Fibroblast of lung (primary cell): ENCODE measurements at regions not wholly inside any gene's neighbourhood (a gene's known extent, or its start where the extent isn't known, plus 50 kb on each side); places are given as distances from the start of the nearest gene placed in this dataset.

Experiments used
- DNase-seq, 2 donors: peaks; one replicate each; pipeline versions ENCODE4 v3.0.0 to v3.0.0-alpha.2; 2010; ENCODE audit warnings: low read depth in 2 of 2
- H2AFZ ChIP-seq: 2 replicates; pipeline ENCODE4 v1.5.1; 2012; ENCODE audit warnings: low read length, control low read depth, inconsistent platforms
- H3K27ac ChIP-seq: 2 replicates; pipeline ENCODE4 v1.5.1; 2011; ENCODE audit warnings: low read length, control low read depth; ENCODE audit not compliant: insufficient read depth
- H3K27me3 ChIP-seq: 2 replicates; pipeline ENCODE4 v1.5.1; 2011; ENCODE audit warnings: mild to moderate bottlenecking, low read length; ENCODE audit not compliant: control insufficient read depth, insufficient read depth
- H3K36me3 ChIP-seq: 2 replicates; pipeline ENCODE4 v1.5.1; 2011; ENCODE audit warnings: low read length; ENCODE audit not compliant: control insufficient read depth, insufficient read depth
- H3K4me1 ChIP-seq: 2 replicates; pipeline ENCODE4 v1.5.1; 2011; ENCODE audit warnings: low read length; ENCODE audit not compliant: control insufficient read depth, insufficient read depth; ENCODE audit errors: extremely low read depth
- H3K4me2 ChIP-seq: 2 replicates; pipeline ENCODE4 v1.5.1; 2011; ENCODE audit warnings: low read length, control low read depth; ENCODE audit not compliant: insufficient read depth; ENCODE audit errors: extremely low read depth
- H3K4me3 ChIP-seq, 4 experiments: fragments of 200-600 bp in 1 of 4; sonication (generic) in 1 of 4; replicated peaks in 1 of 4; 2 replicates each; pipeline ENCODE4 v1.5.1; 2011 to 2016; ENCODE audit warnings: low read length in 4 of 4, low read depth in 3 of 4, mild to moderate bottlenecking in 3 of 4, control low read depth in 2 of 4, inconsistent platforms in 1 of 4, mixed read lengths in 1 of 4; ENCODE audit not compliant: insufficient read depth in 1 of 4; ENCODE audit errors: control extremely low read depth in 1 of 4
- H3K79me2 ChIP-seq: 2 replicates; pipeline ENCODE4 v1.5.1; 2012; ENCODE audit warnings: mild to moderate bottlenecking, low read length, inconsistent platforms; ENCODE audit not compliant: control insufficient read depth, insufficient read depth
- H3K9ac ChIP-seq: 2 replicates; pipeline ENCODE4 v1.5.1; 2011; ENCODE audit warnings: mild to moderate bottlenecking, low read length, control low read depth; ENCODE audit not compliant: insufficient read depth
- H3K9me3 ChIP-seq: 2 replicates; pipeline ENCODE4 v1.5.1; 2012; ENCODE audit warnings: low read depth, low read length; ENCODE audit not compliant: control insufficient read depth, insufficient read depth
- H4K20me1 ChIP-seq: 2 replicates; pipeline ENCODE4 v1.5.1; 2011; ENCODE audit warnings: low read length; ENCODE audit not compliant: control insufficient read depth, insufficient read depth; ENCODE audit errors: extremely low read depth
- CTCF ChIP-seq, 2 donors: IDR thresholded peaks in 1 of 2; conservative IDR thresholded peaks in 1 of 2; 1 replicate in 1 of 2; 2 replicates in 1 of 2; pipeline ENCODE4 v1.5.1; 2011 to 2012; ENCODE audit warnings: low read length in 2 of 2, control low read depth in 1 of 2, inconsistent platforms in 1 of 2, low read depth in 1 of 2, mild to moderate bottlenecking in 1 of 2
- EZH2 ChIP-seq: IDR thresholded peaks from 2 replicates; pipeline ENCODE4 v1.5.1; 2012; ENCODE audit warnings: low read length, control low read depth, mild to moderate bottlenecking; ENCODE audit errors: missing control alignments

- DNase-seq: no peak
- no peak overlapping the region for H2AFZ ChIP-seq
- H3K4me2 ChIP-seq: no peak overlapping the region
- TF ChIP-seq EZH2: no peak
- TF ChIP-seq CTCF (conservative IDR thresholded peaks at IDR 0.05 in 1 of 2, IDR thresholded peaks at IDR 0.05 in 1 of 2; ENCODE audit: low read depth in 1 of 2, low read length in 2 of 2): peak in 1 of 2 donors; percentile 3
- no peaks in the 10 kb centered on the region for H3K79me2 ChIP-seq
- no peaks in the 10 kb centered on the region for H3K4me1 ChIP-seq
- no peaks in the 10 kb centered on the region for H3K36me3 ChIP-seq
- H3K9me3 ChIP-seq: no peaks in the 10 kb centered on the region
- H4K20me1 ChIP-seq: no peaks in the 10 kb centered on the region
- no peak overlapping the region for H3K4me3 ChIP-seq
- H3K9ac ChIP-seq: no peak overlapping the region
- no peak overlapping the region for H3K27ac ChIP-seq
- H3K27me3 ChIP-seq: no peaks in the 10 kb centered on the region
Measured at GRCh38 chr2:176679061-176679669, 409.9 kb downstream of the MTX2 start.

- H3K27ac ChIP-seq: no peak overlapping the region
- TF ChIP-seq EZH2 (no peak), CTCF (conservative IDR thresholded peaks at IDR 0.05 in 1 of 2, IDR thresholded peaks at IDR 0.05 in 1 of 2; ENCODE audit: low read depth in 1 of 2, low read length in 2 of 2) (no peak)
- no peaks in the 10 kb centered on the region for H3K27me3 ChIP-seq
- no peaks in the 10 kb centered on the region for H4K20me1 ChIP-seq
- H3K9me3 ChIP-seq: no peaks in the 10 kb centered on the region
- no peak overlapping the region for H3K4me2 ChIP-seq
- H3K9ac ChIP-seq: no peak overlapping the region
- H3K4me3 ChIP-seq: no peak overlapping the region
- no peaks in the 10 kb centered on the region for H3K4me1 ChIP-seq
- no peaks in the 10 kb centered on the region for H3K79me2 ChIP-seq
- no peaks in the 10 kb centered on the region for H3K36me3 ChIP-seq
- peak in 1 of 2 donors; percentile 65 for DNase-seq
- H2AFZ ChIP-seq: no peak overlapping the region
Measured at GRCh38 chr2:176680916-176681516, 411.8 kb downstream of the MTX2 start.

GRCh38 chr2:176681584-176682115, 412.4 kb downstream of the MTX2 start:
- Histone ChIP-seq H3K79me2 (no peaks in the 10 kb centered on the region), H2AFZ (no peak overlapping the region), H3K4me3 (no peak overlapping the region), H3K9me3 (no peaks in the 10 kb centered on the region), H3K4me1 (no peaks in the 10 kb centered on the region), H3K9ac (no peak overlapping the region), H4K20me1 (no peaks in the 10 kb centered on the region), H3K36me3 (no peaks in the 10 kb centered on the region), H3K4me2 (no peak overlapping the region), H3K27ac (no peak overlapping the region), H3K27me3 (no peaks in the 10 kb centered on the region)
- TF ChIP-seq EZH2: no peak
- no peak for TF ChIP-seq CTCF (conservative IDR thresholded peaks at IDR 0.05 in 1 of 2, IDR thresholded peaks at IDR 0.05 in 1 of 2; ENCODE audit: low read depth in 1 of 2, low read length in 2 of 2)
- DNase-seq: no peak
